IPS DF 19.7 (cell line): ENCODE measurements at regions not wholly inside any gene's neighbourhood (a gene's known extent, or its start where the extent isn't known, plus 50 kb on each side); places are given as distances from the start of the nearest gene placed in this dataset.

Source experiments
- DNase-seq: peaks from one replicate; pipeline ENCODE4 v3.0.0-alpha.2; 2013; ENCODE audit warnings: low read depth, low spot score

DNA sequence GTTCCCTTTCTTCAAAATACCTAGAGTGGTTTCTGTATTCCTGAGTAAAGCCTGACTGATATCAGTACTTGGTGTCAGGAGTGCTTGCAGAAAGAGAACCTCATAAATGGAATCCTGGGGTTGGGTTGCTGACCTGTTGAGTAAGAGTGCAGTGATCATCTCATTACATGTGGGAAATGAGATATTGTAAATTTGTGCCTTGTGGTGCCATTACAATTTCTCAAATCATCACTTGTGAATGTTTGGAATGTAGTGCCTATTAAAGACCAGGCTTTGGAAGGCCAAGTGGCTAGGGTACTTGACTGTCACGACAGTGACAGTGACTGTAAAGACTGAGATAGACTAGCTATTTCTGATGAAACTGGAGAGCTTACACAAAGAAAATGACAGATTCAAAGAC, 176.7 kb upstream of the CTTNBP2NL start:
- no peak for DNase-seq

DNA sequence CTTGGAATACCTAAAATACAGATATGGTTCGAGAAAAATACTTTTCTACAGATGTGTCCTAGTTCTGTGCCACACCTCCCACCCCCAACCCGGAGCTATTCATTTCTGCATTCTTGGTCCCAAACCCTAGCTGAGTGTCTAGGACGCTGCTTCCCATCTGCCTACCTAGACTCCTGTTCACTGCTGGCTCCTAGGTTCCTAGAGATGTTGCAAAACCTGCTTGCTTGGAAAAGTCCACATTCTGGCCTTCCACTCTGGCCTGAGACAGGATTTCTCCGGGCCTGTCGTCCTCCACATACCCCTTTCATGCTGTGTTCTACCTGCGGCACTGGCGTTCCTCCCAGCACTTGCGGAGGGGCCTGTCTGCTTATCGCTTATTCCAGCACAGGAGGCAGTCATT, 165.8 kb upstream of the CTTNBP2NL start:
- no peak for DNase-seq

- no peak for DNase-seq
These were observed 164.7 kb upstream of the CTTNBP2NL start for GRCh38 chr1:112231331-112231730.

DNA sequence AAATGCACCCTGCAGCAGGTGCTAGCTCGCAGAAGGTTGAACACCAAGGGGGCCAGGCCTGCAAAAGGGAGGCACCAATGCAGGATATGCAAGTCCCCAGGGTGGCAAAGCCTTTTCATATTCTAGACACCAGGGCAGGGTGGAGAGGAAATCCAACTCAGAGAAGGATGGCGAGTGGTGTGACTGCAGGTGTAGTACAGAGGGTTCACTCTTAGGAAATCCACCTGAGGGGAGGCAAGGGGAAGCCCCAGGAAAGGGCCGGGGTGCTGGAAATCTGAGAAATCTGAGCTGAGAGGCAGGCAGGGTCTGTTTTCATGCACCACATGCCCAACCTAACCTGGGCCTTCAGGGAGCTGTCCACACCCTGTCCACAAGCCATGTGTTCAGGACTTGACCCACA, 163.2 kb upstream of the CTTNBP2NL start:
- DNase-seq, result no peak

GRCh38 chr1:112234710-112235109, 161.3 kb upstream of the CTTNBP2NL start:
- no peak for DNase-seq

DNA sequence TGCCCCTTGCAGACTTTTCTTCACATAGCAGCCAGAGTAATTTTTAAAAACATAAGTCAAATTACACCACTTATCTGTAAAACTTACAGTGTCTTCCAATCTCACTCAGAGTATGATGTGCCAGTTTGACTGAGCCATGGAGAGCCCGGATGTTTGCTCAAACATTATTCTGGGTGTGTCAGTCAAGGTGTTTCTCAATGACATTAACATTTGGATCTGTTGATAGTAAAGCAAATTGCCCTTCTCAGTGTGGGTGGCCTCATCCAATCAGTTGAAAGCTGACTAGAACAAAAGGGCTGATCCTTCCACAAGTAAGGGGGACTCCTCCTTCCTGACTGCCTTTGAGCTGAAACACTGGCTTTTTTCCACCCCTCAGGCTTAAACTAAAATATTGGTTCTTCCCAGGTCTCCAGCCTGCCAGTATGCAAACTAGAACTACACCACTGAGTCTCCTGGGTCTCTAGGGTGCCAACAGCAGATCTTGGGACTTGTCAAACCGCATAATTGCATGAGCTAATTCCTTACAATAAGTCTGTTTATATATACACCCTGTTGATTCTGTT, 157.9 kb upstream of the CTTNBP2NL start:
- peak; percentile 17 for DNase-seq

DNA sequence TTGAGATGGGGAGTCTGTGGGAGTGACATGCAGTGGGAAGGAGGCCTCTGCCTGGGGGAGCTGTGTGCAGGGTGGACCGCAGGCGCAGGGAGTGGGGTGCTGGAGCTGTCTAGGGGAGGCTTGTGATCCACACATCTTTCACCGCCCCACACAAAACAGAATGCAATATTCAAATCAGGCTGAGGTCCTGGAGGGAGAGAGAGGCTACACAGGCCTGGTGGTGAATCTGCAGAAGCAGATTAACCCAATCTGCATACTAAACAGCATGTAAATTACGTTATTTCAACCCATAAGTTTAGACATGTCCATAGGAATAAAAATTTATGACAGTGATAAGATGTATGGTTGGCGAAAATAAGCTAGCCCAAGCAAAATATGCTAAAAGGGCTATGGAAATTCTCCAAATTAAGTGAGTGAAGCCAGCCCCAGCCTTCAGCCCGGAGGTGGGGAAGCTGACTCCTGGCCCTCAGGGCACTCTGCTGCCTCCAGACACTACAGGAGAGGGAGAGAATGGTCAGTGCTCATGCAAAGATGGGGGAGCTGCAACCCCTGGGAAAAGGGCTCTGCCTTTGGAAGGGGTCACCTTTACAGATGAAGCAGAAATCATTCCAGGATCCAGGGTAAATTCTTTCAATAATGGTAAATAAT, 156.2 kb upstream of the CTTNBP2NL start:
- DNase-seq, result no peak

DNA sequence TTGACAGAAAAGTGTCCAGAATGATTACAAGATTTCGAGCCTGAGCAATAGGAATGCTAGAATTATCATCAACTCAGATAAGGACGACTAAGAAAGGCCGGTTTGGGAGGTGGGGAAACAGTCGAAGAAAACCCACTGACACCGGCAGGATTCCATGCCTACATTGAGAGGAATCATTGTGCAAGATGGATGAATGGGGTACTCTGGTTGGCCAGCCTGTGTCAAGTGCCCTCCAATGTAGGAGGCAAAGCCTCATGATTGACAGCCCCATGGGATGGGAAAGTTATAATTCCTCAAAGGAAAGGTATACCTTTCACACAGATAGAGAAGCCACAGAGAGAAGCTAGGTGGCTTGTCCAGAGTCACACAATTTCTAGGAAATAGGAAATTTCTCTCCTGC, 153.5 kb upstream of the CTTNBP2NL start:
- DNase-seq, result no peak

DNA sequence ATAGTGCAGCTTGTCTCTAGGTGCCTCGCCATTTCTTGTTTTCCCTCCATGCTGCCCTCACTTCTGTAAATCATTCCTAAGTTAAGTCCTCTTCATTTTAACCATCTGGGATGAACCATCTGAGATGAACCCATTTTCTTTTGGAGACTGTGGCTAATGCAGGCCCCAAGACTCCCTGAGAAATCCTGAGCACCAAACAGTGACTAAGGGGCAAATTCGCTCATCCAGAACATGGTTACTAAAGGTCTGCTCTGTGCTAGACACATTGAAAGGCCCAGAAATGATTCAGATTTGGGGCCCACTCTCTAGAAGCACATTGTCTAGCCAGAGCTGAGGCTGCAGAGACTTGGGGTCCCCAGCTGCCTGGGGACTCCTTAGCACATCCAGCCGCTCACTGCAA, 151.9 kb upstream of the CTTNBP2NL start:
- DNase-seq, result no peak

DNA sequence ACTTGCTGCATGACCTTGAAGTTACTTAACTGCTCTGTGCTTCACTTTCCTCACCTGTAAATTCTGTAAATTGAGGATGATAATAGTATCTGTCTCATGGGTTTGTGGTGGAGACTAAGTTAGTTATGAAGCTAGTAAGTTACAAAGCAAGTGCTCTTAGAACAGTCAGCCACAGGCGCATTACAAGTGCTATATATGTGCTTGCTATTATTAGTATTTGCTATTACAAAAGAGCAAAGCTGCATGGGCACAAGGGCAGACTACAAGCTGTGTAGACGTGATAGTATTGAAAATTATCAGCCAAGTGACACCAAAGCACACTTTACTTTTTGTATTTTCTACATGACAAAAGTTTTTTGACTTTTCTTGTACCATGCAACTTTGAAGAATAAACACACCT, 150.9 kb upstream of the CTTNBP2NL start:
- no peak for DNase-seq

GRCh38 chr1:112247036-112247597, 148.9 kb upstream of the CTTNBP2NL start:
- no peak for DNase-seq

GRCh38 chr1:112247961-112248360, 148.1 kb upstream of the CTTNBP2NL start:
- DNase-seq, result no peak

DNA sequence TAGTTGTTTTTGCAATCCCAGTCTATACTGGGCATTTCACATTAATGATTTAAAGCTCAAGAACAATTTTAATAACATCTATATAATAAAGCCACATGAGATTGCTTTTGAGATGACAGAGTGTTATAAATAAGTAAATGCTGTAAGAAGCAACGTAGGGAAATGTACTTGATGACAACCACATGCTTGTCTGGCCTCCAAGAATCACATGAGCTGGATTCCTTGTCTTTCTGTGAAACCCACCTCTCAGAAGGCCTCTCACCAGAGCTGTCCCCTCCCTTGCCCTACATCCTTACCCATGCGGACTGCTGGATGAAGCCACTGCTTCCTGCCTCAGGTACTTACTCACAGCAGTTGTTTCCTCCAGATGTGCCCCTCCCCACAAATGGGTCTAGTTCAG, 145.1 kb upstream of the CTTNBP2NL start:
- DNase-seq, result no peak

GRCh38 chr1:112251766-112252506, 144.1 kb upstream of the CTTNBP2NL start:
- no peak for DNase-seq

- no peak for DNase-seq
These were observed 142.6 kb upstream of the CTTNBP2NL start for GRCh38 chr1:112253366-112253765.

- no peak for DNase-seq
These were observed 140.9 kb upstream of the CTTNBP2NL start for GRCh38 chr1:112255080-112255479.

- DNase-seq, result no peak
These were observed 139.6 kb upstream of the CTTNBP2NL start for GRCh38 chr1:112256411-112256810.

- DNase-seq, result no peak
These were observed 138.8 kb upstream of the CTTNBP2NL start for GRCh38 chr1:112257043-112257835.

GRCh38 chr1:112260699-112261098, 135.3 kb upstream of the CTTNBP2NL start:
- DNase-seq, result no peak

DNA sequence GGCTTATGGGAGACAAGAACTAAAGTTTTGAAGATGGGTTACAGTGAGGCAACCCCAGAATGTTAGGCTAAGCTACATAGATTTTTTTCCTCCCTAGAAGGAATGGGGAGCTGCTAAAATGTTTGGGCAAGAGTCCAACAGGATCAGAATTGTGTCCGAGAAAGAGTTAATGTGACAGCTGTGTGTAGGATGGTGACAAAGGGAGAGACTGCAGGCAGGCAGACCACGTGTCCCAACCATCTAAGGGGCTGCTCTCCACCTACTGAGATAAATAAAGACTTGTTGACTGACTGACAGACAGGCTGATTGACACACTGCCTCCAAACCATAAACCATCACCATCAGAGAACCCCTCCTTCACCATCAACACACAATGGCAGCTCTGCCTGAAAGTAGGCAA, 133.7 kb upstream of the CTTNBP2NL start:
- no peak for DNase-seq

GRCh38 chr1:112263042-112263441, 133.0 kb upstream of the CTTNBP2NL start:
- no peak for DNase-seq

DNA sequence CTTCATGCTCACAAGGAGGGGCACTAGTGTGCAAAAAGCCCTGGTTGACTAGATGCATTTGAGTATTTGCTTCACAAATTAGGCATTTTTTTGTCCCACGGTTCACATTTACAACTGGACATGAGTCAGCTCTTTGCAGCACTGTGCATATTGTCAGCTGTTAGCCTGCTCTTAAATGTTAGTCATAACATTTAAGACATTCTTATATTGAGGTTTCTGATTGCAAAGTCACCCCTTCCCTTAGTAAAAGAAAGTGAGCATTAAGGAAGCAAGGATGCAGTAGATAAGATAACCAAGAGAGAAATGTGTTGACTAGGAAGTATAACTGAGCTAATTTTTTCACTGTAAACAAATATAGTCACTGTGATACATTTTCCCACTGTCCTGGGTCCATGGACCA, 132.6 kb upstream of the CTTNBP2NL start:
- no peak for DNase-seq
